H1 (cell line): ENCODE measurements at regions not wholly inside any gene's neighbourhood (a gene's known extent, or its start where the extent isn't known, plus 50 kb on each side); places are given as distances from the start of the nearest gene placed in this dataset.

Source experiments
- CTCF ChIA-PET: fragments of 300-600 bp; sonication (Branson Sonifier 250); formaldehyde crosslinking; loops from one replicate; lab custom pipeline; 2021; ENCODE audit not compliant: partially characterized antibody; lab: Charles Lee
- POLR2A ChIA-PET: fragments of 300-600 bp; sonication (Branson Sonifier 250); formaldehyde crosslinking; loops from one replicate; lab custom pipeline; 2021; ENCODE audit warnings: inconsistent platforms; ENCODE audit not compliant: partially characterized antibody; lab: Charles Lee
- DNase-seq, 2 experiments: peaks; one replicate each; pipeline versions ENCODE4 v3.0.0 to v3.0.0-alpha.2; 2010 to 2022; ENCODE audit warnings: low spot score in 2 of 2, low read depth in 1 of 2, mixed read lengths in 1 of 2
- FAIRE-seq: peaks from 2 replicates; lab custom pipeline; 2011; peaks lifted over from hg19 to GRCh38; lab: Jason Lieb, UNC
- H2AFZ ChIP-seq: 2 replicates; pipeline ENCODE4 v1.8.1; 2012; ENCODE audit warnings: low read length, inconsistent platforms
- H2AK5ac ChIP-seq: 2 replicates; pipeline ENCODE4 v1.6.1; 2013; ENCODE audit warnings: low read depth, low read length
- H2BK120ac ChIP-seq: replicated peaks from 2 replicates; pipeline ENCODE3; 2013; ENCODE audit warnings: low read depth, low read length, inconsistent platforms
- H2BK12ac ChIP-seq: 2 replicates; pipeline ENCODE4 v1.6.1; 2013; ENCODE audit warnings: low read depth, low read length
- H2BK15ac ChIP-seq: 2 replicates; pipeline ENCODE4 v1.6.1; 2013; ENCODE audit warnings: low read length
- H2BK20ac ChIP-seq: 2 replicates; pipeline ENCODE4 v1.6.1; 2013; ENCODE audit warnings: low read length
- H2BK5ac ChIP-seq: 2 replicates; pipeline ENCODE4 v1.6.1; 2013; ENCODE audit warnings: low read depth, low read length
- H3K14ac ChIP-seq: 2 replicates; pipeline ENCODE4 v1.6.1; 2013; ENCODE audit warnings: inconsistent platforms; ENCODE audit not compliant: insufficient read length
- H3K18ac ChIP-seq: 2 replicates; pipeline ENCODE4 v1.6.1; 2013; ENCODE audit warnings: low read length; ENCODE audit errors: extremely low read depth
- H3K23ac ChIP-seq: 2 replicates; pipeline ENCODE4 v1.6.1; 2013; ENCODE audit warnings: inconsistent platforms; ENCODE audit not compliant: insufficient read length
- H3K23me2 ChIP-seq: 2 replicates; pipeline ENCODE4 v1.6.1; 2013; ENCODE audit warnings: low read depth, low read length
- H3K27ac ChIP-seq: 2 replicates; pipeline ENCODE4 v1.6.1; 2011; ENCODE audit warnings: low read depth, low read length, inconsistent platforms
- H3K27me3 ChIP-seq, 4 experiments: replicated peaks in 1 of 4; 1 replicate in 1 of 4; 2 replicates in 3 of 4; pipeline versions ENCODE4 v1.6.1 to v1.8.1; 2011 to 2013; ENCODE audit warnings: low read length in 3 of 4, mild to moderate bottlenecking in 3 of 4, inconsistent platforms in 2 of 4, mixed read lengths in 2 of 4, moderate library complexity in 1 of 4; ENCODE audit not compliant: control insufficient read depth in 3 of 4, insufficient read depth in 3 of 4; ENCODE audit errors: extremely low read depth in 1 of 4
- H3K36me3 ChIP-seq, 4 experiments: 2 replicates each; pipeline versions ENCODE4 v1.6.1 to v1.8.1; 2011 to 2013; ENCODE audit warnings: mild to moderate bottlenecking in 4 of 4, low read length in 3 of 4, moderate library complexity in 2 of 4, control low read depth in 1 of 4, inconsistent platforms in 1 of 4; ENCODE audit not compliant: insufficient read depth in 4 of 4, control insufficient read depth in 2 of 4
- H3K4ac ChIP-seq: replicated peaks from 2 replicates; pipeline ENCODE3; 2013; ENCODE audit warnings: low read length, low read depth, mixed read lengths, inconsistent platforms; ENCODE audit not compliant: insufficient read length
- H3K4me1 ChIP-seq, 4 experiments: replicated peaks in 1 of 4; 1 replicate in 1 of 4; 2 replicates in 3 of 4; pipeline versions ENCODE4 v1.6.1 to v1.8.1; 2011 to 2013; ENCODE audit warnings: low read length in 3 of 4, inconsistent platforms in 2 of 4, mixed read lengths in 1 of 4; ENCODE audit not compliant: insufficient read depth in 4 of 4, control insufficient read depth in 3 of 4
- H3K4me2 ChIP-seq, 2 experiments: 2 replicates each; pipeline versions ENCODE4 v1.6.1 to v1.8.1; 2011 to 2013; ENCODE audit warnings: low read depth in 2 of 2, low read length in 2 of 2, control low read depth in 1 of 2, inconsistent platforms in 1 of 2, mild to moderate bottlenecking in 1 of 2; ENCODE audit not compliant: insufficient read depth in 1 of 2
- H3K4me3 ChIP-seq, 4 experiments: fragments of 200-600, 300-600 bp in 1 of 4; sonication (generic), shearing (Covaris generic), sonication (Bioruptor Twin) in 1 of 4; 2 replicates each; pipeline versions ENCODE4 v1.5.1 to v1.8.1; 2011 to 2016; ENCODE audit warnings: low read length in 4 of 4, low read depth in 3 of 4, control low read depth in 2 of 4, inconsistent platforms in 2 of 4, mild to moderate bottlenecking in 2 of 4, mixed read lengths in 1 of 4, moderate library complexity in 1 of 4; ENCODE audit not compliant: insufficient read depth in 2 of 4; ENCODE audit errors: extremely low read depth in 1 of 4
- H3K56ac ChIP-seq: replicated peaks from 2 replicates; pipeline ENCODE3; 2013; ENCODE audit warnings: low read depth, mild to moderate bottlenecking, mixed read lengths, low read length, inconsistent platforms; ENCODE audit not compliant: insufficient read length
- H3K79me1 ChIP-seq: 2 replicates; pipeline ENCODE4 v1.6.1; 2013; ENCODE audit warnings: low read depth, low read length, control low read depth
- H3K79me2 ChIP-seq, 2 experiments: 2 replicates each; pipeline versions ENCODE4 v1.6.1 to v1.8.1; 2012 to 2013; ENCODE audit warnings: low read length in 2 of 2, mild to moderate bottlenecking in 2 of 2, inconsistent platforms in 1 of 2; ENCODE audit not compliant: insufficient read depth in 2 of 2, control insufficient read depth in 1 of 2
- H3K9ac ChIP-seq, 4 experiments: replicated peaks in 1 of 4; 1 replicate in 1 of 4; 2 replicates in 3 of 4; pipeline versions ENCODE4 v1.6.1 to v1.8.1; 2011 to 2013; ENCODE audit warnings: low read depth in 3 of 4, low read length in 3 of 4, control low read depth in 2 of 4, mild to moderate bottlenecking in 2 of 4, moderate library complexity in 2 of 4, inconsistent platforms in 1 of 4; ENCODE audit errors: extremely low read depth in 1 of 4
- H3K9me3 ChIP-seq, 2 experiments: 2 replicates each; pipeline versions ENCODE4 v1.6.1 to v1.8.1; 2012 to 2013; ENCODE audit warnings: mild to moderate bottlenecking in 2 of 2, moderate library complexity in 2 of 2, control low read depth in 1 of 2, inconsistent platforms in 1 of 2, low read depth in 1 of 2, low read length in 1 of 2, mixed read lengths in 1 of 2; ENCODE audit not compliant: insufficient read depth in 2 of 2
- H4K20me1 ChIP-seq, 2 experiments: replicated peaks in 1 of 2; 2 replicates each; pipeline versions ENCODE3 to v1.8.1; 2011 to 2013; ENCODE audit warnings: inconsistent platforms in 2 of 2, low read length in 2 of 2, mild to moderate bottlenecking in 1 of 2; ENCODE audit not compliant: insufficient read depth in 2 of 2, control insufficient read depth in 1 of 2
- H4K5ac ChIP-seq: 2 replicates; pipeline ENCODE4 v1.6.1; 2013; ENCODE audit warnings: low read length, low read depth, mixed read lengths, inconsistent platforms; ENCODE audit not compliant: insufficient read length
- H4K8ac ChIP-seq: 2 replicates; pipeline ENCODE4 v1.8.0; 2013; ENCODE audit warnings: mild to moderate bottlenecking, moderate library complexity, low read length, inconsistent platforms; ENCODE audit not compliant: insufficient read depth; ENCODE audit errors: extremely low read depth
- H4K91ac ChIP-seq: replicated peaks from 2 replicates; pipeline ENCODE3; 2013; ENCODE audit warnings: low read length, mixed read lengths, inconsistent platforms; ENCODE audit not compliant: insufficient read length
- JUN ChIP-seq: IDR thresholded peaks from 2 replicates; pipeline ENCODE4 v1.6.1; 2011; ENCODE audit warnings: low read depth, mild to moderate bottlenecking, improper control_type of control experiment, low read length
- MAFK ChIP-seq: IDR thresholded peaks from 2 replicates; pipeline ENCODE4 v1.6.1; 2012; ENCODE audit warnings: low read depth, mild to moderate bottlenecking, improper control_type of control experiment, low read length
- POU5F1 ChIP-seq: IDR thresholded peaks from 2 replicates; pipeline ENCODE4 v1.6.1; 2011; ENCODE audit warnings: low read depth, mild to moderate bottlenecking, low read length, moderate library complexity
- ZNF274 ChIP-seq: IDR thresholded peaks from 2 replicates; pipeline ENCODE4 v1.7.0; 2012; ENCODE audit warnings: low read length, borderline replicate concordance; ENCODE audit errors: extremely low read depth
- WGBS, 2 experiments: shearing (Covaris generic) in 1 of 2; methylation state at CpG; one replicate each; pipeline versions ENCODE4 v1.1.6 to v1.1.7; 2013 to 2015; ENCODE audit warnings: low lambda C conversion rate in 2 of 2, mixed read lengths in 2 of 2, inconsistent platforms in 1 of 2, low coverage in 1 of 2, missing lambda C conversion rate in 1 of 2; ENCODE audit not compliant: insufficient replicate concordance in 2 of 2, insufficient coverage in 1 of 2, insufficient read length in 1 of 2; ENCODE audit errors: extremely low coverage in 1 of 2, missing lambda C conversion rate in 1 of 2; 5-methylcytosine and 5-hydroxymethylcytosine counted together

- Histone ChIP-seq H3K4me3 (no peak overlapping the region), H3K79me2 (no peaks in the 10 kb centered on the region), H2BK5ac (no peak overlapping the region), H3K9me3 (no peaks in the 10 kb centered on the region), H3K4me1 (no peaks in the 10 kb centered on the region), H3K36me3 (no peaks in the 10 kb centered on the region), H2BK15ac (no peak overlapping the region), H2BK12ac (no peak overlapping the region), H3K14ac (no peak overlapping the region), H2AK5ac (no peak overlapping the region), H4K20me1 (no peaks in the 10 kb centered on the region), H4K91ac (no peak overlapping the region), H2BK120ac (no peak overlapping the region), H2BK20ac (no peak overlapping the region), H3K27me3 (no peaks in the 10 kb centered on the region), H3K23me2 (no peaks in the 10 kb centered on the region), H2AFZ (no peak overlapping the region), H3K9ac (no peak overlapping the region), H4K8ac (no peak overlapping the region), H3K18ac (no peak overlapping the region), H3K4me2 (no peak overlapping the region), H3K23ac (no peak overlapping the region), H3K27ac (no peak overlapping the region), H3K79me1 (no peaks in the 10 kb centered on the region), H3K56ac (no peak overlapping the region), H3K4ac (no peak overlapping the region), H4K5ac (no peak overlapping the region)
- 95% methylated on average over 3 of the region's 3 CpGs; no CpG with 5 or more reads in 1 of the 2 experiments for WGBS, 2 experiments
- ChIA-PET POLR2A (no interaction called here), CTCF (interaction anchor here (0.7 to 1.3 kb wide), 3 partner anchors 10 to 376 kb away, joined by 3 read pairs; no protein-coding TSS in a partner anchor)
- FAIRE-seq (no peak), DNase-seq (no peak)
- TF ChIP-seq POU5F1 = no peak
- no peak for TF ChIP-seq JUN
- TF ChIP-seq MAFK = no peak
- TF ChIP-seq ZNF274 = no peak
Observed at GRCh38 chr2:226640501-226640900, 159.1 kb downstream of the IRS1 start.
